ENCODE measurements at regions not wholly inside any gene's neighbourhood (a gene's known extent, or its start where the extent isn't known, plus 50 kb on each side); places are given as distances from the start of the nearest gene placed in this dataset.

- no peak for DNase-seq
Observed at GRCh38 chr22:27662359-27663301, 138.9 kb downstream of the MN1 start.

GRCh38 chr22:27663812-27664211 is 137.7 kb downstream of the MN1 start:
- no peak for DNase-seq

- no peak for DNase-seq
Observed at GRCh38 chr22:27666272-27666997, 135.1 kb downstream of the MN1 start.

- no peak for DNase-seq
Observed at GRCh38 chr22:27667121-27667843, 134.3 kb downstream of the MN1 start.

- DNase-seq: no peak
Observed at GRCh38 chr22:27668828-27669797, 132.4 kb downstream of the MN1 start.

- DNase-seq: no peak
Observed at GRCh38 chr22:27669798-27670599, 131.6 kb downstream of the MN1 start.

GRCh38 chr22:27670701-27671412 is 130.7 kb downstream of the MN1 start:
- no peak for DNase-seq

GRCh38 chr22:27671413-27671935 is 130.1 kb downstream of the MN1 start:
- DNase-seq: no peak

GRCh38 chr22:27672721-27673418 is 128.7 kb downstream of the MN1 start:
- no peak for DNase-seq

- DNase-seq: no peak
Observed at GRCh38 chr22:27673839-27674238, 127.7 kb downstream of the MN1 start.

GRCh38 chr22:27674261-27674923 is 127.2 kb downstream of the MN1 start:
- no peak for DNase-seq

- DNase-seq: no peak
Observed at GRCh38 chr22:27676545-27677213, 124.9 kb downstream of the MN1 start.

- DNase-seq: no peak
Observed at GRCh38 chr22:27677905-27678458, 123.6 kb downstream of the MN1 start.

GRCh38 chr22:27679176-27679575 is 122.4 kb downstream of the MN1 start:
- no peak for DNase-seq

- no peak for DNase-seq
Observed at GRCh38 chr22:27679693-27680488, 121.7 kb downstream of the MN1 start.

GRCh38 chr22:27680636-27681035 is 120.9 kb downstream of the MN1 start:
- no peak for DNase-seq

- no peak for DNase-seq
Observed at GRCh38 chr22:27681037-27681436, 120.5 kb downstream of the MN1 start.

All from stimulated activated naive CD4-positive, alpha-beta T cell treated with Interleukin-2 at 50 U/mL for 16 hours (primary cell).